ENCODE measurements at regions not wholly inside any gene's neighbourhood (a gene's known extent, or its start where the extent isn't known, plus 50 kb on each side); places are given as distances from the start of the nearest gene placed in this dataset.

DNA sequence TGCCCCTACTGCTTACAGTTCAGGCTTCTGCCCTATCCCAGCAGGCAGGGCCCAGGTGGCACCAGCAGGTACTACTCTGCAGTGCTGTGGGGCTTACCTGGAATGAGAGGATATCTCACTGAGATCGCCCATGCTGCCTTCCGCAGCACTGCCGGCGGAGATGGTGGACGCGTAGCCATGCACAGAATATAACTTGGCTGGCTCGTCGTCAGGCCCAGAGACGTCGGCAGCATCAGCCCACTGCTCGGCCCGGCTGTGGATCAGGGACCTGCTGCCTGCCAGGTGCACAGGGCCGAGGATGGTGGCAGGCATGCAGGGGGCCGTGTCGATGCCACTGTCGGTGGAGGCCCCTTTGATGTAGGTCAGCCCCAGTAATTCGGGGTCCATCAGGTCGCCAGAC lies 190.9 kb downstream of the SIPA1L2 start:
- H3K56ac ChIP-seq (ENCODE audit: insufficient read length, low read depth, low read length), result no peak overlapping the region
- no peak overlapping the region for H2BK120ac ChIP-seq (ENCODE audit: low read depth, low read length, poor library complexity, severe bottlenecking)
- H3K4me2 ChIP-seq (ENCODE audit: insufficient read depth, insufficient read length, low read length), result no peak overlapping the region
- H3K27me3 Mint-ChIP-seq (ENCODE audit: low read depth), result peaks cover 2% of the 10 kb centered on the region; the same call in 1 of the 2 replicates
- no peak overlapping the region for H2BK20ac ChIP-seq (ENCODE audit: low read depth, low read length, poor library complexity, severe bottlenecking)
- H4K20me1 ChIP-seq (ENCODE audit: control insufficient read depth, insufficient read depth, insufficient read length), result no peaks in the 10 kb centered on the region
- no peak overlapping the region for H2AK5ac ChIP-seq (ENCODE audit: insufficient read length, low read length)
- H3T11ph ChIP-seq (ENCODE audit: low read length), result no peak overlapping the region
- H3K27me3 ChIP-seq (ENCODE audit: insufficient read depth, low read length), result no peaks in the 10 kb centered on the region
- no peak overlapping the region for H3K27ac ChIP-seq (ENCODE audit: insufficient read length, low read depth, low read length)
- H3K9me3 Mint-ChIP-seq, result no peaks in the 10 kb centered on the region
- no peak overlapping the region for H2BK15ac ChIP-seq (ENCODE audit: low read depth, low read length)
- no CpG with 5 or more reads among the region's 18 CpGs for WGBS (ENCODE audit: extremely low coverage, insufficient read length, low lambda C conversion rate)
- no peak for DNase-seq
- H3K23ac ChIP-seq (ENCODE audit: insufficient read length, low read depth, low read length), result no peak overlapping the region
- no peak overlapping the region for H3K4me3 Mint-ChIP-seq
- no peak overlapping the region for H4K8ac ChIP-seq (replicated peaks; ENCODE audit: insufficient read length, low read depth, low read length)
- peaks cover 8% of the 10 kb centered on the region; the same call in 1 of the 2 replicates for H3K4me1 ChIP-seq (ENCODE audit: insufficient read depth, low read length)
- no peak overlapping the region for H3K14ac ChIP-seq (ENCODE audit: insufficient read depth, low read length)
- 0 out of 2 replicates have a peak, but pooled peaks cover 2% of the 10 kb centered on the region for H3K79me2 ChIP-seq (ENCODE audit: insufficient read depth, low read length)
- no peak overlapping the region for H4K5ac ChIP-seq (ENCODE audit: insufficient read length, low read depth, low read length)
- H2BK12ac ChIP-seq (ENCODE audit: insufficient read length, low read depth, low read length), result no peak overlapping the region
- peaks cover 13 to 16% of the 10 kb centered on the region in 2 experiments for H3K4me1 Mint-ChIP-seq
- TF ChIP-seq, protein P1, sequence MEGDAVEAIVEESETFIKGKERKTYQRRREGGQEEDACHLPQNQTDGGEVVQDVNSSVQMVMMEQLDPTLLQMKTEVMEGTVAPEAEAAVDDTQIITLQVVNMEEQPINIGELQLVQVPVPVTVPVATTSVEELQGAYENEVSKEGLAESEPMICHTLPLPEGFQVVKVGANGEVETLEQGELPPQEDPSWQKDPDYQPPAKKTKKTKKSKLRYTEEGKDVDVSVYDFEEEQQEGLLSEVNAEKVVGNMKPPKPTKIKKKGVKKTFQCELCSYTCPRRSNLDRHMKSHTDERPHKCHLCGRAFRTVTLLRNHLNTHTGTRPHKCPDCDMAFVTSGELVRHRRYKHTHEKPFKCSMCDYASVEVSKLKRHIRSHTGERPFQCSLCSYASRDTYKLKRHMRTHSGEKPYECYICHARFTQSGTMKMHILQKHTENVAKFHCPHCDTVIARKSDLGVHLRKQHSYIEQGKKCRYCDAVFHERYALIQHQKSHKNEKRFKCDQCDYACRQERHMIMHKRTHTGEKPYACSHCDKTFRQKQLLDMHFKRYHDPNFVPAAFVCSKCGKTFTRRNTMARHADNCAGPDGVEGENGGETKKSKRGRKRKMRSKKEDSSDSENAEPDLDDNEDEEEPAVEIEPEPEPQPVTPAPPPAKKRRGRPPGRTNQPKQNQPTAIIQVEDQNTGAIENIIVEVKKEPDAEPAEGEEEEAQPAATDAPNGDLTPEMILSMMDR (conservative IDR thresholded peaks at IDR 0.05), result no peak
- H2BK5ac ChIP-seq (ENCODE audit: insufficient read length, low read length), result no peak overlapping the region
- no peaks in the 10 kb centered on the region for H3K79me1 ChIP-seq (ENCODE audit: insufficient read depth, low read depth, low read length, poor library complexity, severe bottlenecking)
- H3K23me2 ChIP-seq (ENCODE audit: insufficient read length, low read depth, low read length, poor library complexity, severe bottlenecking), result no peaks in the 10 kb centered on the region
- H3K27ac Mint-ChIP-seq, result peak overlapping the region in 2 of 3 experiments; percentile 17 to 72; a peak in 2 of 7 replicates
- peaks cover 0 to 5% (median 0%) of the 10 kb centered on the region in 3 experiments; a peak in 1 of 7 replicates for H3K36me3 Mint-ChIP-seq (ENCODE audit: insufficient read depth in 1 of 3, low read depth in 3 of 3)
- no peak overlapping the region for H4K91ac ChIP-seq (ENCODE audit: insufficient read length, low read depth, low read length)
- H3K9ac ChIP-seq (ENCODE audit: extremely low read depth, insufficient read length, low read length), result no peak overlapping the region
- H3K4ac ChIP-seq (ENCODE audit: low read depth, low read length), result no peak overlapping the region
- no peak overlapping the region for H2AFZ ChIP-seq (ENCODE audit: low read length)
- no peaks in the 10 kb centered on the region for H3K9me3 ChIP-seq (ENCODE audit: control insufficient read depth, low read depth, low read length)
- H3K18ac ChIP-seq (ENCODE audit: insufficient read length, low read depth, low read length), result no peak overlapping the region
